C4-2B (cell line): ENCODE measurements at regions not wholly inside any gene's neighbourhood (a gene's known extent, or its start where the extent isn't known, plus 50 kb on each side); places are given as distances from the start of the nearest gene placed in this dataset.

Experiments
- H3K27ac ChIP-seq: fragments of 450-650 bp; 2 replicates; pipeline ENCODE4 v1.5.1; 2017
- ZFX ChIP-seq: fragments of 450-650 bp; IDR thresholded peaks from 2 replicates; pipeline ENCODE4 v1.6.1; 2017
- TF ChIP-seq, protein P1 (sequence below): fragments of 450-650 bp; conservative IDR thresholded peaks from 2 replicates; pipeline ENCODE4 v1.5.1; 2017; ENCODE audit warnings: mild to moderate bottlenecking

DNA sequence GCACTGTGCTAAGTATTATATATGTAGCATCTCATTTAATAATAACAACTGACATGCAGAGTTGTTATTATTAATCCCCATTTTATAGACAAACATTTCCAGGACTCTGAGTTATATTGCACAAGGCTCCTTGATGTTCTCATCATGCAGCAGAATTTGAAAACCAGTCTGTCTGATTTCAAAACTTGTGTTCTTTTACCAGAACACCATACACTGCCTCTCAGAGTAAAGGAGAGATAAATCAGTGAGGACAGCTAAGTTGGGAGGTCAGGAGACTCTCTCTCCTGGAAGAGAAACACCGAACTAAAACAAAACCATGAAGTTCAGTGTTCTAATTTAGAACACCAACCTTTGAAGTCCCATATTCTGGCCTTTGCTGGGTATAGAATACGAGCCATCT lies 92.7 kb upstream of the TNC start:
- TF ChIP-seq ZFX = no peak
- TF ChIP-seq, protein P1, sequence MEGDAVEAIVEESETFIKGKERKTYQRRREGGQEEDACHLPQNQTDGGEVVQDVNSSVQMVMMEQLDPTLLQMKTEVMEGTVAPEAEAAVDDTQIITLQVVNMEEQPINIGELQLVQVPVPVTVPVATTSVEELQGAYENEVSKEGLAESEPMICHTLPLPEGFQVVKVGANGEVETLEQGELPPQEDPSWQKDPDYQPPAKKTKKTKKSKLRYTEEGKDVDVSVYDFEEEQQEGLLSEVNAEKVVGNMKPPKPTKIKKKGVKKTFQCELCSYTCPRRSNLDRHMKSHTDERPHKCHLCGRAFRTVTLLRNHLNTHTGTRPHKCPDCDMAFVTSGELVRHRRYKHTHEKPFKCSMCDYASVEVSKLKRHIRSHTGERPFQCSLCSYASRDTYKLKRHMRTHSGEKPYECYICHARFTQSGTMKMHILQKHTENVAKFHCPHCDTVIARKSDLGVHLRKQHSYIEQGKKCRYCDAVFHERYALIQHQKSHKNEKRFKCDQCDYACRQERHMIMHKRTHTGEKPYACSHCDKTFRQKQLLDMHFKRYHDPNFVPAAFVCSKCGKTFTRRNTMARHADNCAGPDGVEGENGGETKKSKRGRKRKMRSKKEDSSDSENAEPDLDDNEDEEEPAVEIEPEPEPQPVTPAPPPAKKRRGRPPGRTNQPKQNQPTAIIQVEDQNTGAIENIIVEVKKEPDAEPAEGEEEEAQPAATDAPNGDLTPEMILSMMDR = no peak
- no peak overlapping the region for H3K27ac ChIP-seq

DNA sequence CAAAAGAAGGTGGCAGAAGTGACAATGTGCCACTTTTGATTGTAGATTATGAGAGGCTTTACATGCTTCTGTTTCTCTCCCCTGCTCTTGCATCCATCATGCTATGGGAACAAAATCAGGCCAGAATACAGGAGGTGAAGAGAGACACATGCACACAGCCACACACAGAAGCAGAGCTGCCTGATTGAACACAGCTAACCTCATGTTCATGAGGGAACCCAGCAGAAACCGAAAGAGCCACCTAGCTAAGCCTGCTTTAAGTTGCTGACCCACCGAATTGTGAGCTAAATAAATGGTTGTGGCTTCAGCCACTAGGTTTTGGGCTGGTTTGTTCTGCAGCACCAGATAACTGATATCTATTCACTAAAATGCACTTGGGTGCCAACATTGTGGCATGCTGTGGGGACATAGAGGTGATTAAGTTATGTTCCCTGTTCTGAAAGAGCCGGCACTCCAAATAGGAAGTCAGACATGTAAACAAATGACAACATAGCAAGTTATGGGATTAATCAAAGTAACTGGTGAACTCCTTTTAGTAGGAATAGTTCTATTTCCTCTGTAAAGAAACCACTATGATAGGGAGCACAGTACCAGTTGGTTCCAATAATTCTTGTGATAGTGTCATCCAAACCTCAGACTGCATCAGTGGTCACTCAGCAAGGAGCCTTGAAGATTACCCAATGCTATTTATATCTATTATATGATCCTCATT lies 93.6 kb upstream of the TNC start:
- H3K27ac ChIP-seq = no peak overlapping the region
- TF ChIP-seq, protein P1 = no peak
- TF ChIP-seq ZFX = no peak

DNA sequence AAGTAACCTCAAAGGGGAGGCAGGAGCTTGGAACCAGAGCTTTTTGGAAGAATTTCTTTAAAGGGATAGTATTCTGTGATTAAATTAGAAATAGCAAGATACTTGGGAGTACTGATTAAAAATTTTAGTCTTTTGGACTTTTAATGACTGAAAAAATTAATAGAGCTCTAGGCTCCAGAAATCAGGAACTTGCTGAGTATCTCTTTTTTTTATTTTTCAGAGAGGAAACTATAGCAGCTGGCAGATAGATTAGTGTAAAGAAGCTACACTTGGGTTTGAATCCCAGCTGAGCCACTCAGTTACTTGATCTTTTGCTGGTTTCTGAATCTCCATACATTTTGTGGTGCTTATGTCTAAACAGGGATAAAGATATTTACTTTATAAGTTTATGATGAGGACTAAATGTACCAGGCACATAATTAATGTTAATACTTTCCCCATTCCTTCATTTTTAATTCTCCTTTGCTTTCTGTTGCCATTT lies 94.2 kb upstream of the TNC start:
- no peak overlapping the region for H3K27ac ChIP-seq
- TF ChIP-seq, protein P1 = no peak
- TF ChIP-seq ZFX = no peak

DNA sequence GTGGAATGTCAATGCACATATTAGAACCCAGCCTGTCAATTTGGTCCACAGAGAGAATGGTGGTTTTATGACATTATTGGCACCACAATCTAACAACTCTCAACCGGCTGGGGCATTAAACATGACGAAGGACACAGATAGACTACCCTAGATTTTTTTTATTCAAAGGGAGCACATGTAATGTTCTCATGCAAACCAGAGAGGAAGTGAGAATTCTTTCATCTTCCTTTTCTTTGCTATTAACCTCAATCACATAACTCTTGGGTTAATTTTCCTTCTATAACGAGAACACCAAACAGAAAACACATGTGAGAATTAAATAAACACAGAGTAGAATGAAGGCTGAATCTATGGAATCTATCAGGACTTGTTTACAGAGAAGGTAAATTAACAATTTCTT lies 94.9 kb upstream of the TNC start:
- no peak for TF ChIP-seq ZFX
- TF ChIP-seq, protein P1 = no peak
- no peak overlapping the region for H3K27ac ChIP-seq

DNA sequence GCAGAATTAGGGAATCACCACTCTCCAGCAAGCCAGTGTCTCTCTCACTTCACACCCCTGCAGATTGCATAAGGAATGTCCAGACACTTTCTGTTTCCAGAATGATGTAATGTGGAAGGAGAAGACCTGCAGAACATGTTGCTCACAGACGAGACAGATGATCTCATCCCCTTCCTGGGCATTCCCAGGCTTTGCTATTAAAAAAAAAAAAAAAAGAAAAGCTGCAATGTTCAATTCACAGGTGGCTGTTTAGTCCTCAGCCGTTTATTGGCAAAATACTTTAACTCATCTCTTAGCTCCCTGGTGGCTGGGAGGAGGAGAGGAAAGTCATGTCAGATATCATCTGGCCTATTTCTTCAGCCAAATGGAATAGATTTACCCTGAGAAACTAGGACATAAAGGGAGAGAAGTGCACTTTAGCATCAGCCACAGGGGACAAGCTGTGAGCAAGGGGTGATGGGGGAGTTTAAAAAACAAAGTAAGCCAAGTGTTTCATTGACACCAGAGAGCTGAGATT lies 95.9 kb upstream of the TNC start:
- TF ChIP-seq ZFX = no peak
- TF ChIP-seq, protein P1 = no peak

DNA sequence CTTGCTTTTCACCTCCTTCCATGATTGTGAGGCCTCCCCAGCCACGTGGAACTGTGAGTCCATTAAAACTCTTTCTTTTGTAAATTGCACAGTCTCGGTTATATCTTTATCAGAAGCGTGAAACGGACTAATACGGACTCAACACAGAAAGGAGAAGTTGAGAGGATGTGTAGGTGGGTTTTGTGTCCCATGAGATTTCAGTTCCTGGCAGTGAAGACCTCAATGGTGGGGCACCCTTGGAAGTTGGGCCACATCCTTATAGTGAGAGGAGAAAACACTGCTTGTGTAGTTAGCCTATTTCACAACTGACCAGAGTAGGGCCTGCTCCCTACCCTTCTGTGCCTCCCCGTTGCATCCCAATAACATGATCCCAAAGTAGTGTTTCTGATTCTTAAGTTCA lies 98.9 kb upstream of the TNC start:
- TF ChIP-seq, protein P1 = no peak
- TF ChIP-seq ZFX = no peak
- H3K27ac ChIP-seq = no peak overlapping the region

More for the DNA sequence above, 95.9 kb upstream of the TNC start:
- no peak overlapping the region for H3K27ac ChIP-seq

DNA sequence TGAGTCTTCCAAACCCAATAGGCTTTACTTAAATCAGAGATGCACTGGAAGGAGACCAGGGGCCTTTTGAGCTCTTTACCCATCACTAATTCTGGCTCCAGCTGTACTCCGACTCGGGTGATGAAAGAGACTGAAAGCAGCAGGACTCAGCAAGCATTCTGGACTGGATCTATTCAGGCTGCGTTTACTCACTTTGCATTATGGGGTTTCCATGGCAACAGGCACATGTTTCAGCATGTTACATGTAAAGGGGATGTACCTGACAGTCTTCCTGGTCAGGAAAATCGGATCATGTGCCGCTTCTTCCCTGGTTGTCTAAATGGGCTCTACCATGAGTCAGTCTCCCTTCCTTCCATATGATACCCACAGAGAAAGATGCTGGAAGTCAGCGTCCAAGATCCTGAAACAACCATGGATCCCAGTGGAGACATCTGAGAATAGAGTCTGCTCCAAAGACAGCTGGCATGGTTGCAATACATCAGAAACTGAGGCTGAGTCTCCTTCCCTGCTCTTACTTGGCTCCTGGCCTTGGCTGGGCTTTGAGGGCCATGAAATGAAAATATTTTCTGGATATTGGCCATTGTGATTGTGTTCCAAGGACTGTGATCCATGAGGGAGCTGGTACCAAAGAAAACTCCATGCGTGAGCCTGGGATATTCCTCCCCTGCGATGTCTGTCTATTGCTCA lies 102.5 kb upstream of the TNC start:
- H3K27ac ChIP-seq = no peak overlapping the region
- TF ChIP-seq, protein P1 = no peak
- TF ChIP-seq ZFX = no peak
